ENCODE measurements at regions not wholly inside any gene's neighbourhood (a gene's known extent, or its start where the extent isn't known, plus 50 kb on each side); places are given as distances from the start of the nearest gene placed in this dataset.

- Histone ChIP-seq H3K9me3 (ENCODE audit: control insufficient read depth in 4 of 4, low read length in 3 of 4) (no peaks in the 10 kb centered on the region), H3K27ac (ENCODE audit: low read depth in 1 of 2, low read length in 2 of 2) (peak overlapping the region; percentile 84 to 88), H3K4me1 (ENCODE audit: control insufficient read depth in 4 of 4, insufficient read depth in 4 of 4, low read length in 3 of 4) (peaks cover 11 to 39% (median 38%) of the 10 kb centered on the region in 4 donors), H3K36me3 (ENCODE audit: control insufficient read depth in 4 of 4, insufficient read depth in 3 of 4, low read depth in 1 of 4, low read length in 3 of 4) (no peaks in the 10 kb centered on the region), H3K27me3 (ENCODE audit: control insufficient read depth in 4 of 4, insufficient read depth in 4 of 4, low read length in 3 of 4) (no peaks in the 10 kb centered on the region), H3K4me3 (ENCODE audit: low read depth in 1 of 3, low read length in 3 of 3) (no peak overlapping the region), H3K9ac (ENCODE audit: low read depth in 1 of 2, low read length in 2 of 2) (peak overlapping the region in 1 of 2 donors; percentile 1)
- DNase-seq (ENCODE audit: low spot score): no peak
- WGBS: 62% methylated on average over 13 of the region's 13 CpGs
- no peak for TF ChIP-seq FOXA2 (IDR thresholded peaks at IDR 0.05)
- no peak for TF ChIP-seq MAX (IDR thresholded peaks at IDR 0.05)
- no peak for TF ChIP-seq HNF4A (conservative IDR thresholded peaks at IDR 0.05)
- no peak for TF ChIP-seq FOXA1 (IDR thresholded peaks at IDR 0.05)
- no peak for TF ChIP-seq EGR1 (IDR thresholded peaks at IDR 0.05; ENCODE audit: low read depth in 2 of 2)
- TF ChIP-seq TAF1 (conservative IDR thresholded peaks at IDR 0.05): no peak
- TF ChIP-seq RXRA (IDR thresholded peaks at IDR 0.05): no peak
- TF ChIP-seq YY1 (IDR thresholded peaks at IDR 0.05): no peak
- no peak for TF ChIP-seq GABPA (IDR thresholded peaks at IDR 0.05 in 1 of 2, conservative IDR thresholded peaks at IDR 0.05 in 1 of 2)
- TF ChIP-seq NR2F2 (IDR thresholded peaks at IDR 0.05): no peak
- TF ChIP-seq REST (IDR thresholded peaks at IDR 0.05): no peak
These were observed 62.8 kb upstream of the CPEB4 start for GRCh38 chr5:173825215-173825865.

GRCh38 chr5:173826086-173826427, 62.1 kb upstream of the CPEB4 start:
- peak overlapping the region; percentile 84 to 88 for H3K27ac ChIP-seq (ENCODE audit: low read depth in 1 of 2, low read length in 2 of 2)
- TF ChIP-seq TAF1 (conservative IDR thresholded peaks at IDR 0.05): peak; percentile 50
- no peak for TF ChIP-seq FOXA1 (IDR thresholded peaks at IDR 0.05)
- no peak for TF ChIP-seq NR2F2 (IDR thresholded peaks at IDR 0.05)
- TF ChIP-seq EGR1 (IDR thresholded peaks at IDR 0.05; ENCODE audit: low read depth in 2 of 2): no peak
- no peak for TF ChIP-seq REST (IDR thresholded peaks at IDR 0.05)
- no peak for TF ChIP-seq YY1 (IDR thresholded peaks at IDR 0.05)
- TF ChIP-seq SP1 (IDR thresholded peaks at IDR 0.05): no peak
- peak in 1 of 2 donors; percentile 31 for TF ChIP-seq RAD21 (IDR thresholded peaks at IDR 0.05)
- TF ChIP-seq FOXA2 (IDR thresholded peaks at IDR 0.05): no peak
- peak; percentile 25 for TF ChIP-seq HNF4G (IDR thresholded peaks at IDR 0.05)
- H3K4me3 ChIP-seq (ENCODE audit: low read depth in 1 of 3, low read length in 3 of 3): no peak overlapping the region

More at GRCh38 chr5:173826086-173826427, 62.1 kb upstream of the CPEB4 start:
- peaks cover 11 to 39% (median 38%) of the 10 kb centered on the region in 4 donors for H3K4me1 ChIP-seq (ENCODE audit: control insufficient read depth in 4 of 4, insufficient read depth in 4 of 4, low read length in 3 of 4)
- no peak for DNase-seq (ENCODE audit: low spot score)
- H3K27me3 ChIP-seq (ENCODE audit: control insufficient read depth in 4 of 4, insufficient read depth in 4 of 4, low read length in 3 of 4): no peaks in the 10 kb centered on the region
- 36% methylated on average over 6 of the region's 6 CpGs for WGBS
- no peaks in the 10 kb centered on the region for H3K9me3 ChIP-seq (ENCODE audit: control insufficient read depth in 4 of 4, low read length in 3 of 4)
- peak overlapping the region in 1 of 2 donors; percentile 80 for H3K9ac ChIP-seq (ENCODE audit: low read depth in 1 of 2, low read length in 2 of 2)
- no peaks in the 10 kb centered on the region for H3K36me3 ChIP-seq (ENCODE audit: control insufficient read depth in 4 of 4, insufficient read depth in 3 of 4, low read depth in 1 of 4, low read length in 3 of 4)

Measured in liver (tissue), 7 donors.